AG04449 (cell line): ENCODE measurements at regions not wholly inside any gene's neighbourhood (a gene's known extent, or its start where the extent isn't known, plus 50 kb on each side); places are given as distances from the start of the nearest gene placed in this dataset.
"Not testable (repeated sequence)": the region's sequence is repeated elsewhere in the genome, so short reads cannot be mapped to it uniquely, and the experiment has no call there.

ENCODE experiments used
- CTCF ChIA-PET: fragments of 350-600 bp; formaldehyde crosslinking; extraction: SDS; loops from one replicate; lab custom pipeline; 2021; ENCODE audit warnings: antibody characterized with exemption; lab: Yijun Ruan, JAX
- POLR2A ChIA-PET: fragments of 400-600, 350-600 bp; formaldehyde crosslinking; extraction: SDS; loops from one replicate; lab custom pipeline; 2020; ENCODE audit warnings: antibody characterized with exemption, inconsistent platforms; lab: Yijun Ruan, JAX
- DNase-seq: peaks from one replicate; pipeline ENCODE4 v3.0.0-alpha.2; 2010; ENCODE audit warnings: low read depth, low spot score
- H3K4me3 ChIP-seq: 2 replicates; pipeline ENCODE4 v1.5.1; 2011; ENCODE audit warnings: low read depth, mild to moderate bottlenecking, control low read depth, low read length
- TF ChIP-seq, protein P1 (sequence below): IDR thresholded peaks from one replicate; pipeline ENCODE4 v1.5.1; 2011; ENCODE audit warnings: mild to moderate bottlenecking, moderate library complexity, low read length, control low read depth, inconsistent platforms; ENCODE audit not compliant: insufficient read depth; ENCODE audit errors: missing control alignments

DNA sequence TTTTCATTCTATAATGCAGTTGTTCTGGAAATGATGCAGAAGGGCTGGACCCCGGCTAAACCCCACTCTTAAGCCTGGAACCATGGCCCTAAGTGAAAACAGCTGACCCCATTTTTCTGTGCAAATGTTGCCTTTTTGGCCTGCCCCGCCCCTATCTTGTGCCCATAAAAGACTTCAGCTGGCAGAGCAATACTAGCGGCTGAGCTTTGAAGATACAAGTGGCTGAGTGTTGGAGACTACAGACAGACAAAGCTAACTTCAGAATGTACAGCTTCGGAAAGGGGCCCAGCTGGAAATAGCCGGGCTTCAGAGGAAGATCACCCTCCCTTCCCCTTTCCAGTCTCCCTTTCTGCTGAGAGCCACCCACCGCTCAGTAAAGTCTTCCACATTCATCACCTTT lies 258.6 kb upstream of the SPTLC3 start:
- no peak for DNase-seq
- TF ChIP-seq, protein P1, sequence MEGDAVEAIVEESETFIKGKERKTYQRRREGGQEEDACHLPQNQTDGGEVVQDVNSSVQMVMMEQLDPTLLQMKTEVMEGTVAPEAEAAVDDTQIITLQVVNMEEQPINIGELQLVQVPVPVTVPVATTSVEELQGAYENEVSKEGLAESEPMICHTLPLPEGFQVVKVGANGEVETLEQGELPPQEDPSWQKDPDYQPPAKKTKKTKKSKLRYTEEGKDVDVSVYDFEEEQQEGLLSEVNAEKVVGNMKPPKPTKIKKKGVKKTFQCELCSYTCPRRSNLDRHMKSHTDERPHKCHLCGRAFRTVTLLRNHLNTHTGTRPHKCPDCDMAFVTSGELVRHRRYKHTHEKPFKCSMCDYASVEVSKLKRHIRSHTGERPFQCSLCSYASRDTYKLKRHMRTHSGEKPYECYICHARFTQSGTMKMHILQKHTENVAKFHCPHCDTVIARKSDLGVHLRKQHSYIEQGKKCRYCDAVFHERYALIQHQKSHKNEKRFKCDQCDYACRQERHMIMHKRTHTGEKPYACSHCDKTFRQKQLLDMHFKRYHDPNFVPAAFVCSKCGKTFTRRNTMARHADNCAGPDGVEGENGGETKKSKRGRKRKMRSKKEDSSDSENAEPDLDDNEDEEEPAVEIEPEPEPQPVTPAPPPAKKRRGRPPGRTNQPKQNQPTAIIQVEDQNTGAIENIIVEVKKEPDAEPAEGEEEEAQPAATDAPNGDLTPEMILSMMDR, result no peak
- ChIA-PET CTCF (no interaction called here), POLR2A (no interaction called here)
- no peak overlapping the region for H3K4me3 ChIP-seq

DNA sequence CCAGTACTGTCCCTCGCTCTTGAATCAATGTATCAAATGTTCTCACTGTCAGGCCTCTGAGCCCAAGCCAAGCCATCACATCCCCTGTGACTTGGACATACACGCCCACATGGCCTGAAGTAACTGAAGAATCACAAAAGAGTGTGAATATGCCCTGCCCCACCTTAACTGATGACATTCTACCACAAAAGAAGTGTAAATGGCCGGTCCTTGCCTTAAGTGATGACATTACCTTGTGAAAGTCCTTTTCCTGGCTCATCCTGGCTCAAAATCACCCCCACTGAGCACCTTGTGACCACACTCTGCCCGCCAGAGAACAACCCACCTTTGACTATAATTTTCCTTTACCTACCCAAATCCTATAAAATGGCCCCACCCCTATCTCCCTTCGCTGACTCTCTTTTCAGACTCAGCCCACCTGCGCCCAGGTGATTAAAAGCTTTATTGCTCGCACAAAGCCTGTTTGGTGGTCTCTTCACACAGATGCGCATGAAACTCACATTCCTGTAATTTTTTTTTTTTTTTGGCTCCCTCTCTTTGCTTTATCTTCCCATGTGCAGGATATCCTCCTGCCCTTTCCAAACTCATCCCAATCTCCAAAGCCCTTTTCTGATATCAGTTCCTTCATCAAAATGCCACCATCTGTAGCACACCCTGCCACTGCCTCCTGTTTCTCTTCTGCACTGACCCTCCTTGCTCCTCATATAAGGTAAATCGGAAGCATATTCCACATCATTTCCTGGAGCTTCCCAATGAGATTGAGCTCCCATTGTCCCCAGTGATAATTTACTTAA lies 255.7 kb upstream of the SPTLC3 start:
- H3K4me3 ChIP-seq, POLR2A ChIA-PET, CTCF ChIA-PET: not testable (repeated sequence)

DNA sequence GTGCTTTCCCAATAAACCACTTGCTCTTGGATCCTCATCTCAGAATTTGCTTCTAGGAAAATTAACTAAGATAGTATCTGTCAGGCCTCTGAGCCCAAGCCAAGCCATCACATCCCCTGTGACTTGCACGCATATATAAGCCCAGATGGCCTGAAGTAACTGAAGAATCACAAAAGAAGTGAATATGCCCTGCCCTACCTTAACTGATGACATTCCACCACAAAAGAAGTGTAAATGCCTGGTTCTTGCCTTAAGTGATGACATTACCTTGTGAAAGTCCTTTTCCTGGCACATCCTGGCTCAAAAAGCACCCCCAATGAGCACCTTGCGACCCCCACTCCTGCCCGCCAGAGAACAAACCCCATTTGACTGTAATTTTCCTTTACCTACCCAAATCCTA lies 255.0 kb upstream of the SPTLC3 start:
- POLR2A ChIA-PET, DNase-seq, CTCF ChIA-PET, H3K4me3 ChIP-seq: not testable (repeated sequence)

More for the DNA sequence above, 255.7 kb upstream of the SPTLC3 start:
- not testable (repeated sequence) for DNase-seq

DNA sequence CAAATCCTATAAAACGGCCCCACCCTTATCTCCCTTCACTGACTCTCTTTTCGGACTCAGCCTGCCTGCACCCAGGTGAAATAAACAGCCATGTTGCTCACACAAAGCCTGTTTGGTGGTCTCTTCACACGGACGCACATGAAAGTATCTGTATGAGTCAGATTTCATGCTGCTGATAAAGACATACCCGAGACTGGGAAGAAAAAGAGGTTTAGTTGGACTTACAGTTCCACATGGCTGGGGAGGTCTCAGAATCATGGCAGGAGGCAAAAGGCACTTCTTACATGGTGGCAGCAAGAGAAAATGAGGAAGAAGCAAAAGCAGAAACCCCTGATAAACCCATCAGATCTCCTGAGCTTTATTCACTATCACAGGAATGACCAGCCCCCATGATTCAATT lies 249.3 kb upstream of the SPTLC3 start:
- H3K4me3 ChIP-seq, CTCF ChIA-PET, DNase-seq, POLR2A ChIA-PET: not testable (repeated sequence)

DNA sequence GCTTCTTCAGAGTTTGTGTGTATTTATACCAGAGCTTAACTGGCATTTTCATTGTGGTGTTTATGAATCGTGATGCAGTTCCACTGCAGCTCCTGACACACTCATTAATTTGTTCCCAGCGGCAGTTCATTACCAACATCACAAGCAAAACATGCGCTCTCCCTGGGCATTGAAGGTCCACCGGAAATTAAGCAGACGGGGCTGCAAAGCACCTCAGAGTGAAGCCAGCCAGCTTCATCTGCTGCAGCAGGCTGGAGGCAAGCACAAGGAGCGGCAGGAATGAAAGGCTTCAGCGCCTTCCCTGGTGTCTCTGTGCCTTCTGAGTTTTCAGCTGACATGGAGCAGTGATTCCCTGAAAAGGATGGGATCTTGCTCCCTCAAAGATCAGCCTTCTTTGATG lies 246.0 kb upstream of the SPTLC3 start:
- no peak overlapping the region for H3K4me3 ChIP-seq
- DNase-seq, result no peak
- TF ChIP-seq, protein P1, result no peak
- ChIA-PET POLR2A (no interaction called here), CTCF (no interaction called here)

DNA sequence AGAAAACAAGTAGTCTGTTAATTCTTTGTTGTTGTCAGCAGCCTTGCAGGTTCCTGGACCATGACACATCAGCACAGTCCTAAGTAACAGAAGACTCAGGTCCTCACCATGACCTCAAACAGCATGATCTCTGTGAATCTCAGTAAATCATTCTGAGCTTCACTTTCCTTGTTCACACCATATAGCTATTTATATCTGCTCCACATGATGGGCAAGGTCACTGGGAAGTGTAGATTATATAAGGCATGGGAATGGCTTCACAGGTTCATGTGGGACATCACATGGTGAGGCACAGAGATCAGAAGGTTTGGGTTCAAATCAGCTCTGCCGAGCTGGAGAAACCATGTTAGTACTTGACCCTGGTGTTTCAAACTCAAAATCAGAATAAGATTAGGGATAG lies 245.4 kb upstream of the SPTLC3 start:
- no peak for DNase-seq
- CTCF ChIA-PET, result no interaction called here
- TF ChIP-seq, protein P1, result no peak
- H3K4me3 ChIP-seq, result no peak overlapping the region
- POLR2A ChIA-PET, result no interaction called here

DNA sequence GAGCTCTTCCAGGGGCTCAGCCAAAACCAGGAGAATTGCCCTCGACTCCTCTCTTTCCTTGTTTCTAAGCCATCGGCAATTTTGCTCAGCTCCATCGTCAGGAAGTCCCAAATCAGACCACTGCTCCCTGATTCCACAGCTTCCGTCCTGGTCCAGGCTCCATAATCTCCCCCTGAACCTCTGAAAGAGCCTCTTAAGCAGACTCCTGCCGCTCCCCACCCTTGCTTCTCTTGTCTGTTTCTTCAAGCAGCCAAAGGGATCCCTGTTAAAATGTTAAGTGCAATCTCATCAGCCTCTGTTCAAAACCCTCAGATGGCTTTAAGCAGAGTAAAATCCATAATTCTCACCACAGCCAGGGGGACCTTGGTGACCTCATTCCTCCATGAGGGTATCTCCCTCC lies 244.7 kb upstream of the SPTLC3 start:
- TF ChIP-seq, protein P1, result no peak
- DNase-seq, result no peak
- H3K4me3 ChIP-seq, result no peak overlapping the region
- POLR2A ChIA-PET, result no interaction called here
- CTCF ChIA-PET, result no interaction called here

DNA sequence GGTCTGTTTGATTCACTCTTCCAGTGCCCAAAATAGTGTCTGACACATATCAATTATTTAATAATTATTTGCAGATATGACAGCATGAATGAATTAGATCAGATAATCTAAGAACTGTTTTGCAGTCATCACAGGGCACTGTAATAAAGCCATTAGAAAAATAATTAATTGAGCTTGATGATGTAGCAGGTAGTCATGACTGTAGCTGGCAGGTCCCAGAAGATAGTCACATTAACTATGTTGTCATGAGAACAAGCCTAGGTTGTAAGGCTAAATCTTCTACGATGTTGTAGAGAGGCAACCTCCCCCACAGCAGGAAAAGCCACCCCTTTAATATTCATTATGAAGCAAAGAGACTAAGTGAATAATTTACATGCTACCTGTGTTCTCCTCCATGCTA lies 243.9 kb upstream of the SPTLC3 start:
- CTCF ChIA-PET, result no interaction called here
- POLR2A ChIA-PET, result no interaction called here
- TF ChIP-seq, protein P1, result no peak
- no peak for DNase-seq
- no peak overlapping the region for H3K4me3 ChIP-seq
